ENCODE measurements at regions not wholly inside any gene's neighbourhood (a gene's known extent, or its start where the extent isn't known, plus 50 kb on each side); places are given as distances from the start of the nearest gene placed in this dataset.

DNA sequence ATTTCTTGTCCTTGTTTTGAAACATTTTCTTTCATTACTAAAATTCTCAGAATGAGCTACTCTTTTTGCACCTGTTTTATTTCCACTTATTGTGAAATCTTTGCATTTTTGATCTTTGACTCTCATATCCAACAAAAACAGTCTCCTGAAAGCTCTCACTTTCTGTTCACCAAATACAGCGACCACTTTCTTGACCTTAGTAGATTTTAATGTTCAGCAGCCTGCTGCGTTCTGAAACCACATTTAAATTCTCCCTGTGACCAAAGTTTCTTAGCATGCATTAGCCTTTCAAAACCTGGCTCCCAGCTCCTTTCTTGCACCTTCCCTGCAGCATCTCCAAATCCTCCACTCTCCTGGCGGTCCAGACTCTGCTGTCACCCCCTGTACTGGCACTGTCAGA is 404.4 kb upstream of the PDE3A start:
- DNase-seq = no peak

DNA sequence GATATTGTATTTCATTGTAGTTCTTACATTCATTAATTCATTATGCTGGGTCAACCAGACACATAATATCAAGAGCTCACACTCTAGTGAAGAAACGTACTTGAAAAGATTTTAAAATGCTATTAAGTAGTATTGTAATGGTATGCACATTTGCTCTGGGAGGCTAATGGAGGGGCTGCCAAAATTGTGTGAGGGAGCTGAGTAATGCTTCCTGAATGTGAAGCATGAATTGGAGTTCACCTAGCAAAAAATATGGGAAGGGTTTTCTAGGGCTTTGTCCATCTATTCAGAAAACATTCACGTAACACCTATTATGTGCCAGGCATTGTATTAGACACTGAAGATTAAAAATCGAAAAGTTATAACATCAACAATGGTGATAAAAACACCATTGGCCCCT is 403.8 kb upstream of the PDE3A start:
- no peak for DNase-seq

GRCh38 chr12:19965196-19966038 is 402.9 kb upstream of the PDE3A start:
- no peak for DNase-seq

DNA sequence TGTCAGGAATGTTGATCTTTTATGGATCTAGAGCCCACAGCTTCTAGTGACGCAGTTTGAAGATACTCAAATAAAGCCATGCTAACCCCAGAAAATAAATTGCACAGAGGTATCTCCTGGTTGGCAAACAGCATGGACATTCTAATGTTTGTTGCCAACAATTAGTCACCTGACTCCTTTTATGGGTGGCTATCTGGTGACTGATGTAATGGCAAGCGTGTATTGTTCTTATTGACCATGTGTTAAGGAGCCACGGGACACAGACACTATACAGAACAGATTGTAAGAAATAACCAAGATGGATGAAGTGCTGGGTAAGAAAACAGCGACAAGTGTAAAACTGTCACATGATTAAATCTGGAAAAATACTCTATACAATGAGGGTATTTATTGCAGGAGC is 401.3 kb upstream of the PDE3A start:
- no peak for DNase-seq

DNA sequence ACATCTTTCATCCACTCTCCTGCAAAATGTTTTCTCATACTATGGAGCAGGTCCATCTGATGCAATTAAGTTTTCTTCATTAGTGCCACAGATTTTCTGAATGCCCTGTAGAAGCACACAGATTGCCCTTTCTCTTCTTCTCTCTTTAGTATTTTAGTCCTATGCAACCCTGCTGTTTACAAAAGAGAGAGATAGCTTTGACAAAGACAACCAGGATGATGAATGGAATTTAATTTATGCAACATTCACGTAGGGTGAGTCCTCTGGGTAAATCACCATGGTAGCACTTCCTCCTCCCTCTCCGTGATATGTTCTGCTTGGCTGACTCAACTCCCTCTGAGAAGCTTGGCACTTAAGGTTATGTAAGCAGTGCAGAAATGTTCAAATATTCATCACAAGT is 400.9 kb upstream of the PDE3A start:
- no peak for DNase-seq

- no peak for DNase-seq
Measured at GRCh38 chr12:19970116-19970515, 398.2 kb upstream of the PDE3A start.

DNA sequence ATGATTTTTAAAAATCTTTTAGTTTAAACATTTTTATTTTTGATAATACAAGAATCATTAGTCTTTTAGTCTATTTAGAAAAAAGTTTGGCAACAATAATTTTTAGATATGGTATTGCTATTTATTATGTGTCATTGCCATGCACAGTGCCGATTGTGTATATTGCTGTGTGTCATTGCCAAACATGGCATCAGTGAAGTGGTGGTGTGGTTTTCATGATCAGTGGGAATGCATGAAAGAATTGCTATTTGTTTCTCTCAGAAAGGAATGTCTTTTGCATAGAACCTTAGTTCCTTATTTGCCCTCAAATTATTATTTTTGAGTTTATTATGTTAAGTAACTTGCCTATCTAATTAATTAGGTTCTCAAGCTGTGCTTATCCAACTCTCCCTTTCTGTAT is 397.5 kb upstream of the PDE3A start:
- no peak for DNase-seq

- DNase-seq = no peak
Measured at GRCh38 chr12:19971361-19972280, 396.7 kb upstream of the PDE3A start.

DNA sequence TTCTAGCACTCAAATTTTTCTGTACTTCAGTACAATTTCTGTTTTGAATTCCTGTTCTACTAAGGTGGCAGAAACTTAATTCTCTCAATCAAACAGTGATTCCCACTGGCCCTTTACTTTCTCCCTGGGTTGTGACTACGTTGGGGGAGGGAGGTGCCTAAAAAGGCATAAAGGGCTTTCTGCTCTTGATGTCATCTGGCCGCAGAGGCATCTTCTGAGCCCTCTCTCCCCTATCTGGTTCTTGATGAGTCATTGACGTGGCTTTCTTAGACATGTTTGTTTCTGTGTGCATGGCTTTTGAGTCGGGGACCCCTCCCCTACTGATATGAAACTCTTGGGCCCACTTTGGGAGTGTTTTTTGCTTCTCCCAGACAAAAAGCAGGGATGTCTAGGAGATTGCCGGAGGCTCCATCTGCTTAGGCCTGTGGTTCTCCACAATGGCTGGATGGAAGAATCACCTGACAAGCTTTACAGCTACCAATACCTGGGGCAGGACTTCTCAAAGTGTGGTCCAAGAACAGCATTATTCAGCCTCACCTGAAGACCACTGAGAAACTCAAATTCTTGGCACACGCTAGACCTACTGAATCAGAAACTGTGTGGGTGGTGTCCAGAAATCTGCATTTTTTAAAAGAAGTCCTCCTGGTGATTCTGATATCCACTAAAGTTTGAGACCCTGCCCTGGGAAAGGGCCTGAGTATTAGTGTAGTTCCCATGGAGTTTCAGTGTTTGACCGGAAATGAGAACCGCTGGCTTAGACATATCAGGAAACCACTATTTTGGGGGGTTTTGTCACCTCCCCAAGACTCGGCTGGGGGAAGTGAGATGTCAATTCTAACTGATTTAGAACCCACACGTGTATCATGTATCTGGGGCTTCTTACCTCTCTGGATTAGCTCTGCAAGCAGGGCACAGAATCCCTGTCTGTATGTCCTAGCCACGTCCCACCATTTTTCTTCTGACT is 395.7 kb upstream of the PDE3A start:
- no peak for DNase-seq

DNA sequence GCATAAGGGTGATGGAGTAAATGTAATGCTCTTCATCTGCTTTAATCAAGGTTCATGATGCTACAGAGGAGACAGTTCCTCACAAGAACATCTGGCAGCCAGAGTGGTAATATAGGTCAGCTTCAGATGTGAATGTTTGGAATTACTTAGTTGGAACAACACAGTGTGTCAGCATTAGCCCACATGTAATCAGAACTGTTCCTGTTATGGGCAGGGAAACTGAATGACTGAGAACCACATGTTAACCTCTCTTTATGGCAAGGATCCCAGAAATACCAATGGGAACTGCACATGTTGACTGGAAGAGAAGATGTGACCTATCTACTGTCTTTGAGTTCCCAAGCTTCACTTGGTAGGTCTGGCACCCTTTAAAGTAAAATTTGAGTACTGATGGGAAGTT is 390.1 kb upstream of the PDE3A start:
- DNase-seq = no peak

GRCh38 chr12:19979584-19979983 is 388.8 kb upstream of the PDE3A start:
- no peak for DNase-seq

- DNase-seq = no peak
Measured at GRCh38 chr12:19981944-19982343, 386.4 kb upstream of the PDE3A start.

DNA sequence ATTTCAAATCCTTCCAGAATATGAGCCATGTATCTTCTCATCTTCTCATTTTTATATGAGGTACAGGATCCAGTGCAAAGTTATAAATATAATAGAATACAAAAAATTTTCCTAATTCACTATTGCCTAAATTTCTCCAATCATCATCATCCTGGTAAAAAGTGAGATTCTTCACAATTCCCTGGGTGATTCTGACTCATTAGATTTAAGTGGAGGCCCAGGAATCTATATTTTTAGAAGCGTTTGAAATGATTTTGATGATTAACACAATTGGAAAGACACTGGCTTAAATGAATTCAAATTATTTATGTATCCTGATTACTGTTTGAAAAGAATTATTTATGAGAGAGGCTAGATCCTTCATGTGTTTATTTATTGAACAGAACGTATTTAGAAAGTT is 380.3 kb upstream of the PDE3A start:
- DNase-seq = no peak

GRCh38 chr12:19988459-19988873 is 379.9 kb upstream of the PDE3A start:
- DNase-seq = no peak

- DNase-seq = no peak
Measured at GRCh38 chr12:19988948-19989347, 379.4 kb upstream of the PDE3A start.

- no peak for DNase-seq
Measured at GRCh38 chr12:19991146-19991545, 377.2 kb upstream of the PDE3A start.

DNA sequence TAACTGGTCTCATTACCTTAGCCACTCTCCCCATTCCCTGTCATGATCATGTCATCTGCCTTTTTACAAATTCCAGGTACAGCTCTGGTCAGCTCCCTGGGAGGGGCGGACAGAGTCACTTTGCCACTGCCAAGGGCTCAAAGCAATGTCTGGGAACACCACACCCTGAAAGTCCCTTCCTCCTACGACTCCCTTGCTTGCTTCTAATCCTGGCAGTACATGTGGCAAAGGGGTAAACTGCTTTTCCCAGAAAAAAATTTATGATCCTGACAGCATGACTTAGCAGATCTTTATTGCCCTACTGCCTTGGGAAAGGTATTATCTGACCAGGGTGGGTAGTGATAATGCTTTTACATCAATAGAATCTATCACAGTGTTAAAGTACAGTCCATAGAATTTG is 376.0 kb upstream of the PDE3A start:
- DNase-seq = no peak

- no peak for DNase-seq
Measured at GRCh38 chr12:19994968-19995367, 373.4 kb upstream of the PDE3A start.

GRCh38 chr12:19997656-19998400 is 370.5 kb upstream of the PDE3A start:
- no peak for DNase-seq

DNA sequence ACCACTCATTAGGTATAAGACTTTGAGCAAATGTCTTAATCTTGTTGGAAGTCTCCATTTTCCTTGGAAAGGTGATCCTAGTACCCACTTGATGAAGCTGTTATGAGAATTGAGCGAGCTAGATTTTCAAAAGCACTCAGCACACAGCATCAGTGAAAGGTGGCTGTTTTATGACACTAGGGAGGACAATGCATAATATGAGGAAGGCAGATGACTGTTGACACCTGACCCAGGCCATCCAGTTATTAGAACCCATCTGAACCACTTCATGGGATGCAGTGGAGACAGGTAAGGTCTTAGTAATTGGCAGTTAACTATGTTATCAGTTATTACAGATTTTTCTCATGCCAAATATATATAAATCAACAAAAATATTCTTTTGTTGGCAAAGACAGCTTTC is 369.9 kb upstream of the PDE3A start:
- DNase-seq = no peak

DNA sequence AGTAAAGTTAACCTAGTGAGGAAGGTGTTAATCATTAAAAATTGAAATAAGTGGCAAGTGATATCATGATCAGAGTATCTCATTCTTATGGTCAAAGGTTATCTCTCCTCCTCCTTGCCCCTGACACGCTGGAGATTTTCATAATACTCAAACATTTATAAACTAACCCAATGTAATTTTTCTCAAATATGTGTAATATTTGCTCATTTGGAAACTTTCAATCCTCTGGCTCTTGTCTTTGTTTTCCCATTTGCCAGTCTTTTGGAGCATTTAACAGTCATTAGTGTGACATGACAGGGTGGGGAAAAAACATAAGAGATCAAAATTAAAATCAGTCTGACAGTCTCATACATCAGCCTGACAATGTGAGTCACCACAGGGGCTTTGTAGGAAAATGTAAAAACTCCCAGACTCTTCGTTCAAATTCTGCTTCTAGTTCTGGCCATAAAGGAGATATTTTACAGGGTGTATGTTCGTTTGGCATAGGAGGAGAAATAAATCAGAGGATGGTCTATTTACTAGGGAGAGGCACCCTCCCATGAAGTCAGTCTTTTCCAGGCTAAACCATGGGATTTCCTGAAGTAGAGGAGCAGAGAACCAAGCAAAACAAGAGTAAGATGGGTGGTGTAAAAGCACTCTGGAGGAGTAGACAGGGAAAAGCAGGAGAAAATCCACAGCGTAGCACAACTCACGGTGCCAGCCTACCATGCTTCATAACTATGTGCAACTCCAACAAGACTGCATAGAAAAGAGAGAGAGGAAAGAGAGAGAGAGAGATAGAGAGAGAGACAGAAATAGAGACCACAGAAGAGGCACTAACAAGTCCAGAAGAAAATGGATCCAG is 369.2 kb upstream of the PDE3A start:
- no peak for DNase-seq

Data from NCI-H1048 (cell line).